ENCODE measurements at regions not wholly inside any gene's neighbourhood (a gene's known extent, or its start where the extent isn't known, plus 50 kb on each side); places are given as distances from the start of the nearest gene placed in this dataset.

- no peak for DNase-seq
These were observed 362.3 kb upstream of the CBLB start for GRCh38 chr3:106231086-106231485.

DNA sequence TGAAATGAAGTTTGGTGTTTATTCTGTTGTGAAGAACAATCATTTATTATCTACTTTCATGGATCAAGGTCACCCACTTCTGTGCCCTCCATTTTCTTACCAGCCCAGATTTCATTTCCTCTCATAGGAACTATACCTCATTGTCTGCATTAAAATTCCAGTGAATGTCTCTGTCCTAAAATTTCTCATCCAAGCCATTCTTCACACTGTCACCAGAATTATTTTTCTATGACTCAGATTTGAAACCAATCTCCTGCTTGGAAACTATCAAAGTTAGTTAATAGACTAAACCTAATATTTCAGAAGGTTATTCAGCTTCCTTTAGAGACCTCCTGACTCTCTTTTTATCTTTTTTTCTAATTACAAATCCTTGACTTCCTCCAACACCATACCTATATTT, 364.1 kb upstream of the CBLB start:
- no peak for DNase-seq

DNA sequence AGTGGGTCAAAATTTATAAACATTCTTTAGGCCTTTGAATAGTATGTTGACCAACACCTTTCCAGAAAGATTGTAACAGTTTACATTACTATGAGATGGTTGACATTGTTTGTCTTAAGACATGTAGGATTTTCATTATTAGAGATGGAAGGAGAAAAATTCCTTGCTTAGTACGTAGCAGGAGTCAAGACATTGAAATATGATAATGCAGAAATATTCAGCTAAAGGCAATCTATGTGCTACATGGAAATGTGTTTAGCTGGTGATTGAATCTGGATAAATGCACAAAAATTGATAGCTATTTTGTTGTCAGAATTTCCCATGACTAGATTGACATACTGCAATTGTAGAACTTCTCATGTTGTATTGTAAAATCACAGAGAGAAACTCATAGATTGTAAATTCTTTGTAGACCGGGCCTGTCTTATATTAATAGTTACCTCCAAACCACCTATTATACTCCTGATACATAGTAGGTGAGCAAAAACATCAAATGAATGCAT, 370.4 kb upstream of the CBLB start:
- DNase-seq, result no peak

- no peak for DNase-seq
These were observed 372.8 kb upstream of the CBLB start for GRCh38 chr3:106241593-106241992.

DNA sequence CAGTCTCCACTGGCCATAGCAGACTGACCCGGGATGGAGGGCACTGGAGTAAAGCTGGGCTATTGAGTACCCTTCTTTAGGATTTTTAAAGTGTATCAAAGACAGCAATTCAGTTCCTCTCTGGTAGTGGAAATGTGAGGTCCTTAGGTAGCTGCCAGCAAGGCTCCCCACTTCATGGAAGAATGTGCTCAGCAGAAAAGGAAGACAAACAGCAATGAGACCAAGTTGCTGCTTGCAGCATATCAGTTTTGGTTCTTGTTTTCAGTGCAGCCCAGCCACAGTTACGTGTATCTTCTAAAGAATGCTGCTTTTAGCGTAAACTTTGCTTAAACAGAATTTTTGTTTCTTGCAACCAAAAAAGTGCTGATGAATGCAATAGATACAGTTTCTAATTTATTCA, 374.0 kb upstream of the CBLB start:
- no peak for DNase-seq

DNA sequence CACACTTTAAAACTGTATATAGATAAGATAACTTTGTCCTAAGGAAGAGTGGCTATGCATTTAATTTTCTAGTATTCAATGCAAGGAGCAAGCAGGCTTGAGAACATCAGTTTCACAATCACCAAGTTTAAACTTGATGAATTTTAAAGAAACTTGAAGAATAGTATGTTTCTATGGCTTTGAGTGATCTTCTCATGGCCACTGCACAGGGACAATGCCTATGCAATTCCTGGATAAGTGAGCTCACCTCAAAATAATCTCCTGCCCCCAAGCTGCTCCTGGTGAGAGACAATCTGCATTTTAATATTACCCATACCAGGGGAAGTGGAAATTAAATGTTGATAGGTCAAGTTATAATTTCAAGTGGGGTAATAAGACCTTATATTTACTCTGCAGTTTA, 376.6 kb upstream of the CBLB start:
- no peak for DNase-seq

GRCh38 chr3:106247902-106248684, 379.3 kb upstream of the CBLB start:
- DNase-seq, result no peak

GRCh38 chr3:106249159-106249558, 380.3 kb upstream of the CBLB start:
- peak; percentile 48 for DNase-seq

DNA sequence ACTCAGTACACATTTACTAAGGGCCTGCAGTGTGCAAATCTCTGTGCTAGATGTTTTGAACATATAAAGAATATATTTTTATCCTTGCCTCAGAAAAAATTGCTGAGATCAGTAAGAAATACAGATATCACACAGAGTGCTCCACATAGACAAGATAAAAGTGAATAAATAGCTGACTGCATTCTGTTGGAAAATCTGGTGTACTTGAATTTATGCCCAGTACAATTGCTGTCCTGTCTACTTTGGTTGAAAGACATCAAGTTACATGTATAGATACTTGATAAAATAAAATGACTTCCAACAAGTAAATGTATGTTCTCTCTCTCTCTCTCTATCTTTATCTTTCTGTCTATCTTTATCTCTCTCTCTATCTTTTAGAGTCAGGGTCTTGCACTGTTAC, 381.2 kb upstream of the CBLB start:
- no peak for DNase-seq

GRCh38 chr3:106251160-106251892, 382.5 kb upstream of the CBLB start:
- DNase-seq, result no peak

DNA sequence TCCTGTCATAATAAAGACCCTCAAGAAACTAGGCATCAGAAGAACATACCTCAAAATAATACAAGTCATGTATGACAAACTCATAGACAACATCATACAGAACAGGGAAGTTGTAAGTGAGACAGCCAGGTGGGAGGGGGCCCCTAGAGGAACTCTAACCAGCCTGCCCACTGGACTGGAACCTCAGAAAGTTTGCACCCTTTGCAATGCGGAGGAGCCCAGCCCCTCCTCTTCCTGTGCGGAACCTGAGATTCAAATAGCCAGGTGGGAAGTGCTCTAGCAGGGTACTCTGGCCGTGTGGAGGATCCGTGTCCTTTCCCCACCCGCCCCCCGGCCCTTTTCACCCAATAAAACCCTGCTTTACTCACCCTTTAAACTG, 387.0 kb upstream of the CBLB start:
- DNase-seq, result no peak

DNA sequence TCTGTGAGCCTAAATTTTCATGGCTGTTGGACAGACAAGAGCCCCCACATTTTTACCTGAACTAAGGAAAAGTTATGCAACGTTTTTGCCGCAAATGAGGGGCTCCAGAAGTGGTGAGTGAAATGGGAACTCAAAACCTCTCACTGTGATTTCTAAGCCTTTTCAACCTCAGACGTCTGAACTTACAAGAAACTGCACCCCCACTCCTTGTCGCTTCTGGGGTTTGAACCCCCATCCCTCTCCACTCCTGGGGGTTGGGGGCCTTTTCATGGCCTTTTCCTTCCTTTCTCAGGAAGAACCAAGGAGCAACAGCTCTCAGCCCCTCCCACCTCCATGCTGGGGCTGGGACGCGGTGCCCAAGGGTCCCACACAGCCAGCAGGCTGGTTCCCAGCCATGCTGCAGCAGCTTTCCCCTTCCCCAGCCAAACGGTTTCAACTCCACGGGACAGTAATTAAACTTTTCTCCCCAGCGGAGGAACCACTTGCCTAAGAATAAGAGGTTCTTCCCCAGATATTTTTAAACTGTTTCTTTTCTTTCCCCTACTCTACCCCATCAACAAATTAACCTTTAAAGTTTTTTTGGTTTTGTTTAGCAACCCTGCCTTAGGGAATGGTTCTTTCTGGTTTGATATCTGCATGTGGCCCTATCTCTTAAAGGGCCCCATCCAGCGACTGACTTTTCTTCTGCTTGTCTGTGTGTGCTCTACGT, 387.6 kb upstream of the CBLB start:
- DNase-seq, result no peak

DNA sequence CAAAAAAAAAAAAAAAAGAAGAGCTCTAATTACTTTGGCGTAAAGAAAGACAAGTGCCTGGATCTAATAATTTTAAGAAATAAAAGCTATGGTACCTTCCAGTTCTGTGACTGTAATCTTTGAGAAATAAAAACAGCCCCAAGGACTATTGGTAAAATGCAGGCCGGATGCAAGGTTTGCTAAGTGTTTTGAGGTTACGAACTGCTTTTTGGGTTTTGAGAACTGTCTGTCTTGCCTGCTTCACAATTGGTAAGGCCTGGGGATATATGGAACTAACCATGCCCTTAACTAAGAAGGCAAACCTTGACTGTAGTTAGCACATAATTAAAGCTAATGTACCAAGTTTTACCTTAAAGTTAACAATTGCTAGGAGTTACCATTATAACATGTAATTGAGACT, 388.4 kb upstream of the CBLB start:
- DNase-seq, result no peak

DNA sequence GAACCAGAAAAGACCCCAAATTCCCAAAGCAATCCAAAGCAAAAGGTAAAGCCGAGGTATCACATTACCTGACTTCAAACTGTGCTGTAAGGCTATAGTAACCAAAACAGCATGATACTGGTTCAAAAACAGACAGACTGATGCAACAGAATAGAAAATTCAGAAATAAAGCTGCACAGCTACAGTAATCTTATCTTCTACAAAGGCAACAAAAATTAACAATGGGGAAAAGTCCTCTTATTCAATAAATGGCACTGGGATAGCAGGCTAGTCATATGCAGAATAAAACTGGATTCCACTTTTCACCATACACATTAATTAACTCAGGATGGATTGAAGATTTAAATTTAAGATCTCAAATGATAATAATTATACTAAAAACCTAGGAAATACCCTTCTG, 392.6 kb upstream of the CBLB start:
- no peak for DNase-seq

- no peak for DNase-seq
These were observed 393.3 kb upstream of the CBLB start for GRCh38 chr3:106261915-106262683.

GRCh38 chr3:106263011-106263410, 394.2 kb upstream of the CBLB start:
- DNase-seq, result no peak

- no peak for DNase-seq
These were observed 394.7 kb upstream of the CBLB start for GRCh38 chr3:106263546-106263945.

DNA sequence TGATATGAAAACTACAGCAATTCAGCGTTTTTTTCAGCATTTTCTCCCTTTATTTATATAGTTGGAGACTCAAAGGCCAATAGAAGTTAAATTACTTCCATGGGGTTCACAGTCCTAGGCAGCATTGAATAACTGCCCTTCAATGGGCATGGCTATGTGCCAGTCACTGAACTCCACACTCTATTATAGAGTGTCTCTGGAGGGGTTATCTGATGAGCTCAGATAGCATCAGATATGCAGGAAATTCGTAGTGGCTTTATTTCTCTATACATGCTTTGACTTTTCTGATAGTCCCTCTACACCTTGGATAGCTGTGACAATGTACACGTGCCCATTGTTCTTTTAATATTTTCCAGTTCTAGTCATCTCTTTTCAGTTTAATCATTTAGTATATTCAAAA, 396.9 kb upstream of the CBLB start:
- DNase-seq, result no peak

DNA sequence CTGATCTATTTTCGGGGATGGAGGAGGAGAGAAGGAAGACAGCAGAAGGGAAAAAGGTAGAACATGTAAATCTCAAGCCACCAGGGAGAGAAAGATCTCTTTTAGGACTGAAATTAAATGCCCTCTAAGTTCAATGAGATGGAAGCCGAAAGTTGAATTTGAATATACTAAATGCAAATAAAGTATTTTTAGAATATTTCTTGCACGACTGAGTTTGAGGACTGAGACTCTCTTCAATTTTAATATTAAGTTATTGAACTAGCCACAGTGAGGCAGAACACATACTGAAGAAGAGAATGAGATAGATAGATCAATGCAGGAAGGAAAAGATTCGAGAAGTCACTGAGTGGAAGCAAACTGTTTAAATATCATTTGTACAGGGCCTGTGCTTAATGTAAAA, 399.9 kb upstream of the CBLB start:
- no peak for DNase-seq

DNA sequence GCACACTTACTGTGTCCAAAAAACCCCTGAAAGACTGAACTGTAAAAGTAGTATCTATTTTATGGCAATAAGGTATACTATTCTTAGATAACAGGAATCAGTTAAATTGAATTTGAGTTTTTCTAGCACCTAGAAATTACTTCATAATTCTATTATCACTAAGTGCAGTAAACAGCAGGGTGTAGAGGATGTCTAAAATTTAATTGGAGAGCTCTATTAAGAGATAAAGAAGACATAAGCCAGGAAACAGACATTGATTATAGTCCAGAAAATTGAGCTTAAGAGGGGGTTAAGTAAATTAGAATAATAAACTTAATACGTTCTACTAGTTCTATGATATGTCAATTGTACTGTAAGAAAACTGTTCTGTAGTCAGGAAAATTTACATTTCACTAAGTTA, 403.5 kb upstream of the CBLB start:
- no peak for DNase-seq

DNA sequence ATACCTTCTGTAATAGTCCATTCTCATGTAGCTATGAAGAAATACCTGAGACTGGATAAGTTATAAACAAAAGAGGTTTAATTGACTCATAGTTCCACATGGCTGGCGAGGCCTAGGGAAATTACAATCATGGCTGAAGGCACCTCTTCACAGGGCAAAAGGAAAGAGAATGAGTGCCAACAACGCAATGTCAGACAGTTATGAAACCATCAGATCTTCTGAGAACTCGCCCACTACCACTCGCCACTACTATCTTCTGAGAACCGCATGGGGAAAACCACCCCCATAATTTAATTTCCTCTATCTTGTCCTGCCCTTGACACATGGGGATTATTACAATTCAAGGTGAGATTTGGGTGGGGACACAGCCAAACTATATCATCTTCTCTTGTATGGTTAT, 406.8 kb upstream of the CBLB start:
- no peak for DNase-seq

GRCh38 chr3:106276151-106276550, 407.3 kb upstream of the CBLB start:
- no peak for DNase-seq
